HFFc6 (cell line): ENCODE measurements at regions not wholly inside any gene's neighbourhood (a gene's known extent, or its start where the extent isn't known, plus 50 kb on each side); places are given as distances from the start of the nearest gene placed in this dataset.

Experiments
- DNase-seq: peaks from one replicate; pipeline ENCODE4 v3.0.0-alpha.2; 2018
- H3K27ac Mint-ChIP-seq: 2 replicates; pipeline ENCODE4 v1.8.0; 2020; ENCODE audit warnings: mild to moderate bottlenecking, mixed read lengths
- H3K27me3 Mint-ChIP-seq: 2 replicates; pipeline ENCODE4 v1.8.0; 2021; ENCODE audit warnings: mild to moderate bottlenecking, moderate library complexity, mixed read lengths; ENCODE audit not compliant: insufficient read depth
- H3K36me3 Mint-ChIP-seq: 2 replicates; pipeline ENCODE4 v1.8.0; 2021; ENCODE audit warnings: low read depth, mixed read lengths
- H3K4me1 Mint-ChIP-seq: 2 replicates; pipeline ENCODE4 v1.8.0; 2020; ENCODE audit warnings: low read depth, mixed read lengths
- H3K4me3 Mint-ChIP-seq: 2 replicates; pipeline ENCODE4 v1.8.0; 2020; ENCODE audit warnings: mild to moderate bottlenecking, moderate library complexity, mixed read lengths
- H3K9me3 Mint-ChIP-seq: 2 replicates; pipeline ENCODE4 v1.8.0; 2020; ENCODE audit warnings: mild to moderate bottlenecking, mixed read lengths
- TF ChIP-seq, protein P1 (sequence below): fragments of 200-600 bp; sonication (generic); IDR thresholded peaks from 2 replicates; pipeline ENCODE4 v1.5.0; 2021; ENCODE audit warnings: antibody characterized with exemption, mild to moderate bottlenecking

DNA sequence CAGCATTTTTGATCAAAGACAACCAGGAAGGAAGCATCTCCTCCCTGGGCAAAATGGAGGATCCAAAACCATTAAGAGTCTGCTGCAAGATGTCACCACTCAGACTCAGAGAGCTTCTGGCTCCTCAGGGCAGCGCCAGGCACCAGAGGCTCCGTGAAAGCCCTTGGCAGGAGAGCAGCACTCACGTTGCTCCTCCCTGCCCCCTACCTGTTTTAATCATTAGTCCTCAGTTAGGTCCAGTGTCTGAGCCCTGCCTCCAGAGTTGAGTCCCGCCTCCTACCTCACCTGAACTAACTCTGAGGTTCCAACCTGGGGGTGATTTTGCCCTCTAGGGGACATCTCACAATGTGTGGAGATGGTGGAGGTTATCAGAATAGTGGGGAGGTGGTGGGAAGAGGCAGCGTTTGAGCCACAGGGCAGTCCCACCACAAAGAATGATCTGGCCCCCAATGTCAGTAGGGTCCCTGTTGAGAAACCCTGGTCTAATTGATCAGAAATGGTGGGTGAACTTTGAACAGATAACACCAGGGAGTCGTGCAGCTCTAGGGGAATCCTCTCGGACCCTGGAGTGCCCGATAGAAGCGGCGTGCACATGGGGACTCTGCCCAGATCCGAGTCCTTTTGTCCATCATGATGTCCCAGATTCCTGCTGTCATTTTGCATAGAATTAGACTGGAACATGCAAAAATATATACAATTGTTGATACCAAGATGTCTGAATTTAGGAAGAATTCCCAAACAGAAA lies 156.7 kb upstream of the DIO3 start:
- Mint-ChIP-seq H3K27ac (no peak overlapping the region), H3K4me3 (no peak overlapping the region), H3K9me3 (no peaks in the 10 kb centered on the region; the same call in 1 of the 2 replicates), H3K27me3 (peaks cover 19% of the 10 kb centered on the region), H3K36me3 (no peaks in the 10 kb centered on the region), H3K4me1 (peaks cover 35% of the 10 kb centered on the region)
- no peak for DNase-seq
- TF ChIP-seq, protein P1, sequence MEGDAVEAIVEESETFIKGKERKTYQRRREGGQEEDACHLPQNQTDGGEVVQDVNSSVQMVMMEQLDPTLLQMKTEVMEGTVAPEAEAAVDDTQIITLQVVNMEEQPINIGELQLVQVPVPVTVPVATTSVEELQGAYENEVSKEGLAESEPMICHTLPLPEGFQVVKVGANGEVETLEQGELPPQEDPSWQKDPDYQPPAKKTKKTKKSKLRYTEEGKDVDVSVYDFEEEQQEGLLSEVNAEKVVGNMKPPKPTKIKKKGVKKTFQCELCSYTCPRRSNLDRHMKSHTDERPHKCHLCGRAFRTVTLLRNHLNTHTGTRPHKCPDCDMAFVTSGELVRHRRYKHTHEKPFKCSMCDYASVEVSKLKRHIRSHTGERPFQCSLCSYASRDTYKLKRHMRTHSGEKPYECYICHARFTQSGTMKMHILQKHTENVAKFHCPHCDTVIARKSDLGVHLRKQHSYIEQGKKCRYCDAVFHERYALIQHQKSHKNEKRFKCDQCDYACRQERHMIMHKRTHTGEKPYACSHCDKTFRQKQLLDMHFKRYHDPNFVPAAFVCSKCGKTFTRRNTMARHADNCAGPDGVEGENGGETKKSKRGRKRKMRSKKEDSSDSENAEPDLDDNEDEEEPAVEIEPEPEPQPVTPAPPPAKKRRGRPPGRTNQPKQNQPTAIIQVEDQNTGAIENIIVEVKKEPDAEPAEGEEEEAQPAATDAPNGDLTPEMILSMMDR, result no peak

DNA sequence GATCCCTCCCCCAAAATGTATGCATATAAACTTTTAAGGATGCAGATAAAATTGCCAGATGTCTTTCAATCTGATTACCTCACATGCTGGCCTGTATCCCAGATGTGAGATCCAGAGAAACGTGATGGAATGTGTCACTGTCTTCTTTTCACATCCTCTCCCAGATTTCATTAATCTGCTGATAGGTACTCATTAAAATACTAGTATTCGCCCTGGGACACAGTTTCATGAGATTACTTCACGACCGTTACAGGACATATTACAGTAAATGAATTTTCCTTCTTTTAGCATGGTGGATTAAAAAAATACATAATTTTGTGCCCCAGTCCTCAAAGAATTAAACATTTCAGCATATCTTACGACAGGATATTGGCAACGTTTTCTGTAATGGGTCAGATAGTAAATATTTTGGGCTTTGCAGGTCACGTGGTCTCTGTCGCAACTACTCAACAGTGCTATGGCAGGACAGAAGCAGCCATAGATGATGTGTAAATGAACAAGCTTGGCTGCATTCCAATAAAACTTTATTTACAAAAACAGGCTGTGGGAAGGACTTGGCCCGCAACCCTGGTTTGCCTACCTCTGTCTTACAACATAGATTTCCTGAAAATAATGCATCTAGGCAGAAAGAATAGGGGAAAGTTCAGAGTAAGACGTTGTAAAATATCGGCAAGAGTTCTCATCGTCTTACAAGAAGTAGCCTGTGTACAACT lies 156.0 kb upstream of the DIO3 start:
- H3K4me3 Mint-ChIP-seq, result no peak overlapping the region
- TF ChIP-seq, protein P1, result no peak
- H3K9me3 Mint-ChIP-seq, result no peaks in the 10 kb centered on the region; the same call in 1 of the 2 replicates
- H3K36me3 Mint-ChIP-seq, result no peaks in the 10 kb centered on the region
- H3K27ac Mint-ChIP-seq, result no peak overlapping the region
- DNase-seq, result no peak
- peaks cover 35% of the 10 kb centered on the region for H3K4me1 Mint-ChIP-seq
- H3K27me3 Mint-ChIP-seq, result peaks cover 21% of the 10 kb centered on the region

DNA sequence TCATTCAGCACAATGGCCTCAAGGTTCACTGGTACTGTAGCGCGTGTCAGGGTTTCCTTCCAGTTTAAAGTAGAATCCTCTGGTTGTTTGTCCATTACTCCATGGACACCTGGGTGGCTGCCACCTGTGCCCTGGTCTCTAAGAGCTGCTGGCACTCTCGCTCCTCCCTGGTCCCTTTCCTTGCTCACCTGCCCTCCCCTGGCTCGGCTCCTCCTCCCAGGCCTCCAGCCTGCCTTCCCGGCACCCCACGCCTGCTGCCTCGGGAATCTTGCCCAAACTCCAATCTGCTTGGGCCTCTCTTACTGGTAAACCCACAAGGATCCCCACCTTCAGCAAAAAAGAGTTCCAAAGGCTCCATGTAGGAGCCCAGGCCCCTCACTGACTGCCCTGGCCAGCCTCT lies 154.4 kb upstream of the DIO3 start:
- Mint-ChIP-seq H3K27ac (no peak overlapping the region), H3K27me3 (peaks cover 24% of the 10 kb centered on the region), H3K4me3 (no peak overlapping the region), H3K36me3 (no peaks in the 10 kb centered on the region), H3K4me1 (peaks cover 28% of the 10 kb centered on the region), H3K9me3 (0 out of 2 replicates have a peak, but pooled peaks cover 4% of the 10 kb centered on the region)
- no peak for DNase-seq
- TF ChIP-seq, protein P1, result no peak

DNA sequence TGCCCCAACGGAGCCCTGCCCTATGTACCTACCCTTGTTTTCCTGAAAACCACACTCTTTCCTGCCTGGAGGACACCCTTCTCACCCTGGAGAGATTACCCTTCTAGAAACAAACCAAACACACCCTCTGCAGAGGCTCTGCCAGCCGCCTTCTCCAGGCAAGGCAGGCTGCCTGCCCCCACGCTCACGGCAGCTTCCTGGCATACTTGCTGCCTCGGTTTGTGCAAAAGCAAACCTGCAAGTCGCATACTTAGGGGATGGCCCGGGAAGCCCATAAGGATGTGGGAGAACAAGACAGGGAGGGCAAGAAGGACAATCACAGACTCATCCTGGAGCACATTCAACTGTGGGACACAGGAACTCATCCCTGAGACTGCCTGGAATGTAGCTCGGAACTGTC lies 154.0 kb upstream of the DIO3 start:
- Mint-ChIP-seq H3K4me3 (no peak overlapping the region), H3K9me3 (0 out of 2 replicates have a peak, but pooled peaks cover 4% of the 10 kb centered on the region), H3K4me1 (peaks cover 28% of the 10 kb centered on the region), H3K27ac (no peak overlapping the region), H3K36me3 (no peaks in the 10 kb centered on the region), H3K27me3 (peaks cover 24% of the 10 kb centered on the region)
- TF ChIP-seq, protein P1, result no peak
- no peak for DNase-seq

DNA sequence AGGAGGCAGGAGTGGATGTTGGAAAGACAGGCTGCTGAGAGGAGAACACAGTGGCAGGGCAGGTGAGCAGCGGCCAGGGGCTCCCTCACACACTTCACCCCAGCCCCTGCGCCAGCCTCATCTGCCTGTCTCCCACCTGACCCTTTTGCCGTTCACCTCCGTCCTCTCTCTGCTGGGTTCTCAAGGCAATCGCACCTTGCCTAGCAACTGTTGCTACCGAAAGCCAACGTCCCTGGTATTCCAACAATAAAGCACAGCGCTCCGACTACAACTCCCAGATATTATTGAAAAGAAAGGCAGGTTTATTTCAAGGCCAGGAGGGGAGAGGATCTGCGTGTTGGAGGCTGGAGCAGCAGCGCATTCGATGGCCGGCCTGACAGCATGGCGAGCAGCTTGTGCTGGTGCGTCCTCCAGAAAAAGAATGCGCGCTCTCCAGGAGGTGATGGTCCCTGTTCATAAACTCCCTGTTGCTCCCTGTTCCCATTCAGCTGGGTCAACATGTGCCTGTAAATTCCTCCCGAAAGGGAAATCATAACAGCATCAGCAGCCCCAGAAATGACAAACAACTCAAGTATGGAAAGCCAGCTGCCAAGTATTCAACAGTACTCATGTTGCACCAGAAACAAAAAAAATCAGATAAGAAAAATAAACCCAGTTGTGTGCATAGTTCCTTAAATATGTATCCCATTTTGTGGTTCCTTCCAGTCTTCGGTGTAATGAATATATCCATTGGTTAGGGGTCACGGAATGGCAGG lies 153.0 kb upstream of the DIO3 start:
- H3K4me3 Mint-ChIP-seq, result peak overlapping the region; percentile 22; the same call in 1 of the 2 replicates
- H3K9me3 Mint-ChIP-seq, result 0 out of 2 replicates have a peak, but pooled peaks cover 4% of the 10 kb centered on the region
- H3K4me1 Mint-ChIP-seq, result peaks cover 22% of the 10 kb centered on the region
- TF ChIP-seq, protein P1, result no peak
- peak; percentile 56 for DNase-seq
- peak overlapping the region; percentile 60 for H3K27ac Mint-ChIP-seq
- no peaks in the 10 kb centered on the region for H3K36me3 Mint-ChIP-seq
- H3K27me3 Mint-ChIP-seq, result peaks cover 21% of the 10 kb centered on the region
